GM19351 (cell line): ENCODE measurements at regions not wholly inside any gene's neighbourhood (a gene's known extent, or its start where the extent isn't known, plus 50 kb on each side); places are given as distances from the start of the nearest gene placed in this dataset.

ENCODE experiments used
- ATAC-seq: cut with Tn5 transposase; IDR thresholded peaks from one replicate; pipeline ENCODE4 v1.9.1; 2021; ENCODE audit warnings: mild to moderate bottlenecking, moderate library complexity; ENCODE audit not compliant: unreplicated experiment

GRCh38 chr2:216914491-216914890, 54.6 kb upstream of the TNP1 start:
- ATAC-seq, result no peak

- ATAC-seq, result no peak
Measured at GRCh38 chr2:216911886-216912285, 52.0 kb upstream of the TNP1 start.

GRCh38 chr2:216911008-216911407, 51.1 kb upstream of the TNP1 start:
- no peak for ATAC-seq

- no peak for ATAC-seq
Measured at GRCh38 chr2:216909541-216910210, 49.8 kb upstream of the TNP1 start.
